Hematopoietic multipotent progenitor cell (in vitro differentiated cells): ENCODE measurements at regions not wholly inside any gene's neighbourhood (a gene's known extent, or its start where the extent isn't known, plus 50 kb on each side); places are given as distances from the start of the nearest gene placed in this dataset.
"Not testable (repeated sequence)": the region's sequence is repeated elsewhere in the genome, so short reads cannot be mapped to it uniquely, and the experiment has no call there.

Experiments used
- DNase-seq, 3 donors: peaks; one replicate each; pipeline ENCODE4 v3.0.0-alpha.2; 2011 to 2015; ENCODE audit warnings: low read depth in 2 of 3, low spot score in 2 of 3

- DNase-seq: no peak
Measured at GRCh38 chr18:22726469-22726868, 206.7 kb upstream of the RBBP8 start.

GRCh38 chr18:22728016-22728415, 205.1 kb upstream of the RBBP8 start:
- no peak for DNase-seq

GRCh38 chr18:22728481-22729105, 204.5 kb upstream of the RBBP8 start:
- no peak for DNase-seq

GRCh38 chr18:22731398-22731797, 201.7 kb upstream of the RBBP8 start:
- peak in 2 of 3 donors; percentile 3 to 25 for DNase-seq

GRCh38 chr18:22734105-22734661, 198.9 kb upstream of the RBBP8 start:
- DNase-seq: no peak

GRCh38 chr18:22734791-22735627, 198.1 kb upstream of the RBBP8 start:
- DNase-seq: no peak

GRCh38 chr18:22737054-22737453, 196.1 kb upstream of the RBBP8 start:
- DNase-seq: no peak

GRCh38 chr18:22739061-22739642, 194.0 kb upstream of the RBBP8 start:
- no peak for DNase-seq

GRCh38 chr18:22739789-22740188, 193.3 kb upstream of the RBBP8 start:
- no peak for DNase-seq

GRCh38 chr18:22741318-22741717, 191.8 kb upstream of the RBBP8 start:
- no peak for DNase-seq

- no peak for DNase-seq
Measured at GRCh38 chr18:22742409-22742808, 190.7 kb upstream of the RBBP8 start.

GRCh38 chr18:22745966-22746365, 187.2 kb upstream of the RBBP8 start:
- DNase-seq: no peak

GRCh38 chr18:22752014-22752413, 181.1 kb upstream of the RBBP8 start:
- no peak for DNase-seq

- no peak for DNase-seq
Measured at GRCh38 chr18:22753130-22753831, 179.8 kb upstream of the RBBP8 start.

- not testable (repeated sequence) for DNase-seq
Measured at GRCh38 chr18:22764005-22764404, 169.1 kb upstream of the RBBP8 start.

- no peak for DNase-seq
Measured at GRCh38 chr18:22765896-22766295, 167.2 kb upstream of the RBBP8 start.

- DNase-seq: no peak
Measured at GRCh38 chr18:22767653-22768052, 165.5 kb upstream of the RBBP8 start.

- DNase-seq: no peak
Measured at GRCh38 chr18:22773944-22774343, 159.2 kb upstream of the RBBP8 start.

- DNase-seq: peak in 1 of 3 donors; percentile 2
Measured at GRCh38 chr18:22778996-22779395, 154.1 kb upstream of the RBBP8 start.

GRCh38 chr18:22783245-22783644, 149.9 kb upstream of the RBBP8 start:
- no peak for DNase-seq

GRCh38 chr18:22783662-22784076, 149.5 kb upstream of the RBBP8 start:
- no peak for DNase-seq
